ENCODE measurements at regions not wholly inside any gene's neighbourhood (a gene's known extent, or its start where the extent isn't known, plus 50 kb on each side); places are given as distances from the start of the nearest gene placed in this dataset.
"Not testable (repeated sequence)": the region's sequence is repeated elsewhere in the genome, so short reads cannot be mapped to it uniquely, and the experiment has no call there.

- DNase-seq = no peak
Observed at GRCh38 chr17:77322514-77323412, 182.0 kb downstream of the SEC14L1 start.

- DNase-seq = no peak
Observed at GRCh38 chr17:77323413-77324171, 182.8 kb downstream of the SEC14L1 start.

DNA sequence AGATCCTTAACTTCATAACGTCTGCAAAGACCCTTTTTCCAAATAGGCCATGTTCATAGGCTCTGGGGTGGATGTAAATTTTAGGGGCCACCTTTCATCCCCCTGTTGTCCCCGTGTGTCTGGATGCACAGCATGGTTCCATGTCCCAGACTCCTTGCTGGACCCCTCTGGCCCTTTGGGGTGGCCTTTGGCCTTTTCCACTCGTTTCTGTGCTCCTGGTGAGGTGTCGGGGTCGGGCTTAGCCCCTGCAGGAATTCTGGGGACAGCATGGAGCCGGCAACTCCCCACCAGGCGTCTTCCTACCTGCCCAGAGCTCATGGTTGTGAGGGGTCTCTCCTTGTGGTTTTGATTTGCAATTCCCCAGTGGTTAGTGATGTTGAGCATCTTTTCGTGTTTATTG is 183.5 kb downstream of the SEC14L1 start:
- no peak for DNase-seq

GRCh38 chr17:77325577-77326075 is 184.9 kb downstream of the SEC14L1 start:
- no peak for DNase-seq

- DNase-seq = no peak
Observed at GRCh38 chr17:77326076-77326591, 185.4 kb downstream of the SEC14L1 start.

DNA sequence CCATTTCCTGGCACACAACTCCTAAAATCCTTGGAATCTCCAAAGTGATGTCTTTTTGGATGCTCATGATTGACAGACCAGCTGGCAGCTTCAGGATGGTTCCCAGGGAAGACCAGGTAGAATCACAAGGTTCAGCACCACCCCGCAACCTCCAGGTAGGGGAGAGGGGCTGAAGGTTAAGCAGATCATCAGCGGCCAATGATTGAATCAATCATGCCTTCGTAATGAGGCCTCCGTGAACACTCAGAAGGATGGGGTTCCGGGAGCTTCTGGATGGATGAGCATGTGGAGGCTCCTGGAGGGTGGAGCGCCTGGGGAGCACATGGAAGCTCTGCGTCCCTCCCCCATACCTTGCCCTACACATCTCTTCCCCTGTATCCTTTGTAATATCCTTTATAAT is 185.9 kb downstream of the SEC14L1 start:
- DNase-seq = no peak

GRCh38 chr17:77327181-77327565 is 186.4 kb downstream of the SEC14L1 start:
- no peak for DNase-seq

- DNase-seq = no peak
Observed at GRCh38 chr17:77327566-77328464, 187.0 kb downstream of the SEC14L1 start.

DNA sequence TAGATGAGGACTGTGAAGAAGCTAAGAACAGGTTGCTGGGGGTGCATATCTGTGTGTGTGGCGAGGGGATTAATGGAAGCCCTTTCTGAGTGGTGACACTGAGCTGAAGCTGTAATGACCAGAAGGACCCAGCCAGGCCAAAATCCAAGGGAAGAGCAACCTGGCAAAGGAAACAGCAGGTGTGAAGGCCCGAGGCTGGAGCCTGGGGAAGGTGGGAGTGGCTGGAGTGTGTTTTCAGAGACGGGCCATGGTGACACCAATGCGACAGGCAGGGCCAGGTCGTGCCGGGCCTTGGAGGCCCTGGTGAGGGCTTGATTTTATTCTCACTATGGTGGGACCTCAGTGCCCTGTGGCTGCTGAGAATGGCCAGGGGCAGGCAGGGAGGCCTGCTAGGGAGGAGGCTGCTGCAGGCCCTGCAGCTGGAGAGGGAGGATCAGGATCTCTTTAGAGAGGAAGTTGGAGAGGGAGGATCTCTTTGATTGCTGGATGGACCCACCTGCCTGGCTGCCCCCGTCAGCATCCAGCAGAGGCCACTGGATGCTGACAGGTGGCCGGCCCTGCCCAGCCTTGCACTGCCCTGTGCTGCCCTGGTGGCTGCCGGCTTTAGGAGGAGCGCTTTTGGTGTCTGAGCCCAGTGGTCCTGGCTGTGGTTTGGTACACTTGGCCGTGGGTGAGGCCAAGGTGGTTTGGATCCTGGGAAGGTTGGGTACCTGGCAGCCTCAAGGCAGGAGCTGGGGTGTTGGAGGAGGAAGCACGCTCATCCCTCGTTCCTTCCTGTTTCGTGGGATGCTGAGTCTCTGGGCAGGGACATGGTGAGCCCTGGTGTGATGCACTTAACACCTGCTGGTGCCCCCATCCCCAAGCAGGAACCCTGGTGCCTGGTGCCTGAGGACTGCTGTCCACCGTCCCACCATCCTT is 188.3 kb downstream of the SEC14L1 start:
- DNase-seq = peak; percentile 20

- DNase-seq = no peak
Observed at GRCh38 chr17:77329741-77330531, 189.2 kb downstream of the SEC14L1 start.

DNA sequence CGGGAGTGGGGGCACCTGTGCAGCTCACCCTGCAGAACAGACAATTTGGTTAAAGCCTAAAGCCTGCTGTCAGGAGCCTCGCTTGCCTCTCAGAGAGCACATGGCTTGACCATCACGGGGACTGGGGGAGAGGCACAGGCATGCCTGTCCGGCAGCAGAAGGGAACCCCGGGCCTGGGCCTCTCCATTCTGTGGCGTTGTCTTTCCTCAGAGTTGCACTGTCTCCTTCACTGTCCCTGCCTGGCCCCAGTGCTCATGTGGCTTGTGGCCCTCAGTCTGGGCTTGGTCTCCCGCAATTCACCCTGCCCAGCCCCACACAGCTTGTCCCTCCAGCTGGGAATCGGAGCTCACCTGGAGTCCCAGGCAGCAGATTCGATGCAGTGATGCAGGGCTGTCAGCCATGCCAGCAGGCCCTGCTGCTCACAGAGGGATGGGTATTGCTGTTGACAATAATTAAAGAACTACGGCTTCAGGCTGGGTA is 189.9 kb downstream of the SEC14L1 start:
- no peak for DNase-seq

- peak; percentile 92 for DNase-seq
Observed at GRCh38 chr17:77331301-77331864, 190.6 kb downstream of the SEC14L1 start.

GRCh38 chr17:77332034-77332971 is 191.5 kb downstream of the SEC14L1 start:
- no peak for DNase-seq

DNA sequence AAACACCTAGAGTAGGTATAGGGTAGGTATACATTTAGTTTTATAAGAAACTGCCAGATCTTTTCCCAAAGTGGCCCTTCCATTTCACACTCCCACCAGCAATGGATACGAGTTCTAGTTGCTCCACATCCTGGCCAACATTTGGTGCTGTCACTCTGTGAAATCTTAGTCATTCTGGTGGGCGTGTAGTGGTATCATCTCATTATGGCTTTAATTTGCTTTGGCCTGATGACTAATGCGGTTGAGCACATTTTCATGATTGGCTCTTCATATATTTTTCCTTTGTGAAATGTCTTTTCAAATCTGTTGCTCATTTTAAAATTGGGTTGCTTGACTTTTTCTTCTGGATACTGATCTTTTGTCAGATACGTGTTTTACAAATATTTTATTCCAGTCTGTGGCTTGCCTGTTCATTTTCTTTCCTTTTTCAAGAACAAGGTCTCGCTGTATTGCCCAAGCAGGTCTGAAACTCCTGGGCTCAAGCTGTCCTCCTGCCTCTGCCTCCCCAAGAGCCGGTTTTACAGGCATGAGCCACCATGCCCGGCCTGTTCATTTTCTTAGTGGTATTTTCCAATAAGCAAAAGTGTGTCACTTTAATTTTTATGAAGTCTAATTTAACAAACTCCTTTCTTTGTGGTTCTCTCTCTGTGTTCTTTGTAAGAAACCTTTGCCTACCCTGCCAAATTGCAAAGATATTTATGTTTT is 192.4 kb downstream of the SEC14L1 start:
- DNase-seq = peak; percentile 51

DNA sequence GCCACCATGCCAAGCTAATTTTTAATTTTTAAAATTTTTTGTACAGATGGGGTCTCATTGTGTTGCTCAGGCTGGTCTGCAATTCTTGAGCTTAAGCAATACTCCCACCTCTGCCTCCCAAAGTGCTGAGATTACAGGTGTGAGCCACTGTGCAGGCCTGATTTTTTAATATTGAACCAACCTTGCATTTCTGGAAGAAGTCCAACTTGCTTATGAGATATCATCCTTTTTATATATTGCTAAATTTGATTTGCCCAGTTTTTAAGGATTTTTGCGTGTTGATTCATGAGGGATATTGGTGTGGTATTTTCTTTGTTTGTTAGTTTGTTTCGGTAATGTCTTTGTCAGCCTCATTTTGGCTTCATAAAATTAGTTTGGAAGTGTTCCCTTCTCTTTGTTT is 196.4 kb downstream of the SEC14L1 start:
- DNase-seq = no peak

GRCh38 chr17:77341069-77341541 is 200.3 kb downstream of the SEC14L1 start:
- DNase-seq = no peak

- not testable (repeated sequence) for DNase-seq
Observed at GRCh38 chr17:77342656-77342990, 201.9 kb downstream of the SEC14L1 start.
